K562 (cell line): ENCODE measurements at regions not wholly inside any gene's neighbourhood (a gene's known extent, or its start where the extent isn't known, plus 50 kb on each side); places are given as distances from the start of the nearest gene placed in this dataset.

ENCODE experiments used
- LEF1 ChIP-seq: fragments of 450-650 bp; IDR thresholded peaks from 2 replicates; pipeline ENCODE4 v1.6.1; 2016; ENCODE audit warnings: mild to moderate bottlenecking
- PTRF ChIP-seq: fragments of 450-650 bp; IDR thresholded peaks from 2 replicates; pipeline ENCODE4 v1.6.1; 2016; ENCODE audit warnings: mild to moderate bottlenecking, missing genetic modification characterization, missing compliant biosample characterization
- ZBTB2 ChIP-seq: fragments of 450-650 bp; IDR thresholded peaks from 2 replicates; pipeline ENCODE4 v1.6.1; 2016; ENCODE audit warnings: antibody characterized with exemption
- ZBTB26 ChIP-seq: fragments of 450-650 bp; formaldehyde crosslinking; IDR thresholded peaks from 2 replicates; pipeline ENCODE4 v1.4.0; 2022; ENCODE audit warnings: missing genetic modification characterization
- ZNF398 ChIP-seq: fragments of 250-450 bp; sonication (Bioruptor Pico); IDR thresholded peaks from 2 replicates; pipeline ENCODE4 v1.8.0; 2021; ENCODE audit warnings: moderate library complexity, mild to moderate bottlenecking, inconsistent platforms

GRCh38 chr2:217095511-217096205 lies 235.8 kb upstream of the TNP1 start (continued):
- TF ChIP-seq ZBTB26: no peak
- TF ChIP-seq PTRF (tag): no peak
- no peak for TF ChIP-seq ZNF398
- TF ChIP-seq LEF1: no peak
- no peak for TF ChIP-seq ZBTB2
